B cell (primary cell): ENCODE measurements at regions not wholly inside any gene's neighbourhood (a gene's known extent, or its start where the extent isn't known, plus 50 kb on each side); places are given as distances from the start of the nearest gene placed in this dataset.

Experiments
- ATAC-seq: fragments of 200-7000 bp; cut with Tn5 transposase; one replicate; pipeline ENCODE4 v1.10.0; 2021; ENCODE audit warnings: low read depth, mild to moderate bottlenecking, moderate number of reproducible peaks, moderate library complexity
- CTCF ChIA-PET: fragments of 350-600 bp; sonication (Branson Sonifier 250); formaldehyde crosslinking; loops from one replicate; lab custom pipeline; 2021; ENCODE audit warnings: antibody characterized with exemption, inconsistent platforms; lab: Charles Lee
- POLR2A ChIA-PET: fragments of 350-600 bp; sonication (Branson Sonifier 250); formaldehyde crosslinking; loops from one replicate; lab custom pipeline; 2021; ENCODE audit warnings: antibody characterized with exemption; lab: Charles Lee
- DNase-seq: peaks from one replicate; pipeline ENCODE4 v3.0.0; 2013
- H2AFZ ChIP-seq: 2 replicates; pipeline ENCODE4 v1.6.1; 2012; ENCODE audit warnings: mild to moderate bottlenecking, low read depth, low read length; ENCODE audit not compliant: insufficient read depth, poor library complexity, severe bottlenecking
- H3K27ac ChIP-seq, 2 donors: 1 replicate in 1 of 2; 2 replicates in 1 of 2; pipeline ENCODE4 v1.5.1; 2012 to 2013; ENCODE audit warnings: low read length in 2 of 2, mild to moderate bottlenecking in 2 of 2, moderate library complexity in 1 of 2
- H3K27me3 ChIP-seq, 4 experiments: fragments of 200-600 bp in 1 of 4; sonication (generic) in 1 of 4; replicated peaks in 1 of 4; 1 replicate in 2 of 4; 2 replicates in 2 of 4; pipeline versions ENCODE4 v1.6.1 to v1.7.0; 2013 to 2016; ENCODE audit warnings: low read length in 3 of 4, mild to moderate bottlenecking in 2 of 4, mixed read lengths in 1 of 4, moderate library complexity in 1 of 4; ENCODE audit not compliant: insufficient read depth in 4 of 4, control insufficient read depth in 3 of 4; ENCODE audit errors: control extremely low read depth in 1 of 4
- H3K36me3 ChIP-seq, 2 experiments: replicated peaks in 1 of 2; 1 replicate in 1 of 2; 2 replicates in 1 of 2; pipeline versions ENCODE4 v1.6.1 to v1.7.1; 2013; ENCODE audit warnings: low read length in 1 of 2; ENCODE audit not compliant: insufficient read depth in 2 of 2, control insufficient read depth in 1 of 2; ENCODE audit errors: control extremely low read depth in 1 of 2, extremely low read depth in 1 of 2
- H3K4me1 ChIP-seq, 2 donors: fragments of 200-600 bp in 1 of 2; sonication (generic) in 1 of 2; 1 replicate in 1 of 2; 2 replicates in 1 of 2; pipeline versions ENCODE4 v1.5.1 to v1.6.1; 2013 to 2017; ENCODE audit warnings: low read length in 2 of 2; ENCODE audit not compliant: control insufficient read depth in 2 of 2, insufficient read depth in 2 of 2
- H3K4me2 ChIP-seq: replicated peaks from 2 replicates; pipeline ENCODE3; 2012; ENCODE audit warnings: mild to moderate bottlenecking, low read depth, low read length; ENCODE audit not compliant: poor library complexity, severe bottlenecking
- H3K4me3 ChIP-seq, 5 experiments: fragments of 200-600 bp in 1 of 5; sonication (generic) in 1 of 5; 1 replicate in 3 of 5; 2 replicates in 2 of 5; pipeline versions ENCODE4 v1.5.1 to v1.7.0; 2011 to 2016; ENCODE audit warnings: low read length in 4 of 5, mild to moderate bottlenecking in 4 of 5, low read depth in 2 of 5, control low read depth in 1 of 5, moderate library complexity in 1 of 5; ENCODE audit not compliant: insufficient read depth in 1 of 5; ENCODE audit errors: control extremely low read depth in 1 of 5, extremely low read depth in 1 of 5
- H3K79me2 ChIP-seq: fragments of 200-600 bp; sonication (generic); one replicate; pipeline ENCODE4 v1.6.0; 2016; ENCODE audit warnings: low read length; ENCODE audit not compliant: control insufficient read depth, insufficient read depth
- H3K9ac ChIP-seq: fragments of 200-600 bp; sonication (generic); 2 replicates; pipeline ENCODE4 v1.6.1; 2017; ENCODE audit warnings: mild to moderate bottlenecking, low read length, moderate library complexity
- H3K9me3 ChIP-seq, 3 donors: one replicate each; pipeline versions ENCODE4 v1.6.1 to v1.7.1; 2013; ENCODE audit warnings: low read length in 2 of 3; ENCODE audit not compliant: control insufficient read depth in 2 of 3, insufficient read depth in 1 of 3; ENCODE audit errors: control extremely low read depth in 1 of 3
- H4K20me1 ChIP-seq: 2 replicates; pipeline ENCODE4 v1.6.0; 2012; ENCODE audit warnings: mild to moderate bottlenecking, low read length; ENCODE audit not compliant: insufficient read depth, control insufficient read depth, poor library complexity, severe bottlenecking
- H3K27ac Mint-ChIP-seq: one replicate; pipeline ENCODE4 v1.8.0; 2021; ENCODE audit warnings: mixed read lengths
- H3K27me3 Mint-ChIP-seq: one replicate; pipeline ENCODE4 v1.8.0; 2021; ENCODE audit warnings: mixed read lengths
- H3K4me1 Mint-ChIP-seq: one replicate; pipeline ENCODE4 v1.8.0; 2021; ENCODE audit warnings: mixed read lengths
- H3K4me3 Mint-ChIP-seq: one replicate; pipeline ENCODE4 v1.8.0; 2021; ENCODE audit warnings: mixed read lengths
- H3K9me3 Mint-ChIP-seq: one replicate; pipeline ENCODE4 v1.8.0; 2022; ENCODE audit warnings: mixed read lengths; ENCODE audit not compliant: insufficient read depth
- CTCF ChIP-seq: fragments of 200-600 bp; IDR thresholded peaks from one replicate; pipeline ENCODE4 v1.8.0; 2022; ENCODE audit warnings: antibody characterized with exemption, mild to moderate bottlenecking
- EZH2 ChIP-seq: IDR thresholded peaks from 2 replicates; pipeline ENCODE4 v1.6.1; 2012; ENCODE audit warnings: borderline replicate concordance, low read depth, mild to moderate bottlenecking, moderate library complexity, low read length; ENCODE audit not compliant: insufficient read depth, poor library complexity, severe bottlenecking
- WGBS: methylation state at CpG from one replicate; pipeline ENCODE4 v1.1.5; 2013; ENCODE audit warnings: missing lambda C conversion rate; ENCODE audit not compliant: insufficient coverage; 5-methylcytosine and 5-hydroxymethylcytosine counted together
- intact Hi-C: fragments of 100-400 bp; cut with micrococcal nuclease; formaldehyde crosslinking; loops from one replicate; pipeline ENCODE4 v1.10.0; 2022

GRCh38 chr7:96920713-96921112 lies 84.6 kb upstream of the DLX6 start:
- H3K9ac ChIP-seq, result no peak overlapping the region
- no CpG with 5 or more reads among the region's 1 CpG for WGBS
- H3K36me3 ChIP-seq, result no peaks in the 10 kb centered on the region
- no peak for TF ChIP-seq CTCF
- TF ChIP-seq EZH2, result no peak
- H3K4me2 ChIP-seq, result no peak overlapping the region
- no peaks in the 10 kb centered on the region for H3K4me1 ChIP-seq
- no peaks in the 10 kb centered on the region for H3K79me2 ChIP-seq
- no peak overlapping the region for H2AFZ ChIP-seq
- no peak overlapping the region for H3K27ac ChIP-seq
- no peak overlapping the region for H3K4me3 ChIP-seq
- Mint-ChIP-seq H3K27ac (no peak overlapping the region), H3K4me3 (no peak overlapping the region), H3K4me1 (no peaks in the 10 kb centered on the region), H3K27me3 (peaks cover 7% of the 10 kb centered on the region), H3K9me3 (no peaks in the 10 kb centered on the region)
- ChIA-PET CTCF (no interaction called here), POLR2A (no interaction called here)
- DNase-seq, result no peak
- ATAC-seq, result no peak
- no peaks in the 10 kb centered on the region for H4K20me1 ChIP-seq
- H3K9me3 ChIP-seq, result no peaks in the 10 kb centered on the region
- H3K27me3 ChIP-seq, result no peaks in the 10 kb centered on the region
- intact Hi-C loops, result no loop called here

- Histone ChIP-seq H3K4me2 (no peak overlapping the region), H3K79me2 (no peaks in the 10 kb centered on the region), H3K4me3 (no peak overlapping the region), H2AFZ (no peak overlapping the region), H3K27ac (no peak overlapping the region), H3K4me1 (no peaks in the 10 kb centered on the region), H3K27me3 (no peaks in the 10 kb centered on the region), H4K20me1 (no peaks in the 10 kb centered on the region), H3K36me3 (no peaks in the 10 kb centered on the region), H3K9me3 (no peaks in the 10 kb centered on the region), H3K9ac (no peak overlapping the region)
- Mint-ChIP-seq H3K27ac (no peak overlapping the region), H3K4me1 (no peaks in the 10 kb centered on the region), H3K9me3 (no peaks in the 10 kb centered on the region), H3K27me3 (peaks cover 7% of the 10 kb centered on the region), H3K4me3 (no peak overlapping the region)
- 100% methylated on average over 1 of the region's 5 CpGs for WGBS
- POLR2A ChIA-PET, result no interaction called here
- DNase-seq (no peak), ATAC-seq (no peak)
- TF ChIP-seq CTCF, result no peak
- no peak for TF ChIP-seq EZH2
- intact Hi-C loops, result no loop called here
- CTCF ChIA-PET, result no interaction called here
Observed at GRCh38 chr7:96921231-96921630, 84.1 kb upstream of the DLX6 start.
